CD4-positive, alpha-beta T cell treated with Interleukin-17A for 4 hours (primary cell): ENCODE measurements at regions not wholly inside any gene's neighbourhood (a gene's known extent, or its start where the extent isn't known, plus 50 kb on each side); places are given as distances from the start of the nearest gene placed in this dataset.
"Not testable (repeated sequence)": the region's sequence is repeated elsewhere in the genome, so short reads cannot be mapped to it uniquely, and the experiment has no call there.

ENCODE experiments used
- DNase-seq: peaks from one replicate; pipeline ENCODE4 v3.0.0-alpha.2; 2020; ENCODE audit warnings: mixed read lengths

GRCh38 chr12:131611416-131612091 is 99.3 kb upstream of the SFSWAP start:
- no peak for DNase-seq

GRCh38 chr12:131612092-131612755 is 98.7 kb upstream of the SFSWAP start:
- DNase-seq = no peak

- no peak for DNase-seq
Measured at GRCh38 chr12:131613186-131613585, 97.7 kb upstream of the SFSWAP start.

- DNase-seq = no peak
Measured at GRCh38 chr12:131613678-131614077, 97.2 kb upstream of the SFSWAP start.

- DNase-seq = no peak
Measured at GRCh38 chr12:131615326-131616042, 95.4 kb upstream of the SFSWAP start.

- DNase-seq = no peak
Measured at GRCh38 chr12:131616043-131616700, 94.7 kb upstream of the SFSWAP start.

GRCh38 chr12:131616738-131617137 is 94.2 kb upstream of the SFSWAP start:
- no peak for DNase-seq

- no peak for DNase-seq
Measured at GRCh38 chr12:131617179-131617578, 93.7 kb upstream of the SFSWAP start.

GRCh38 chr12:131617596-131618302 is 93.1 kb upstream of the SFSWAP start:
- DNase-seq = no peak

- DNase-seq = no peak
Measured at GRCh38 chr12:131618303-131618658, 92.6 kb upstream of the SFSWAP start.

GRCh38 chr12:131618701-131619100 is 92.2 kb upstream of the SFSWAP start:
- no peak for DNase-seq

- no peak for DNase-seq
Measured at GRCh38 chr12:131619106-131619642, 91.7 kb upstream of the SFSWAP start.

- DNase-seq = no peak
Measured at GRCh38 chr12:131619736-131620506, 91.0 kb upstream of the SFSWAP start.

GRCh38 chr12:131620520-131620919 is 90.4 kb upstream of the SFSWAP start:
- no peak for DNase-seq

GRCh38 chr12:131620946-131621681 is 89.8 kb upstream of the SFSWAP start:
- DNase-seq = no peak

- no peak for DNase-seq
Measured at GRCh38 chr12:131621701-131622421, 89.0 kb upstream of the SFSWAP start.

- no peak for DNase-seq
Measured at GRCh38 chr12:131622422-131622955, 88.4 kb upstream of the SFSWAP start.

- DNase-seq = not testable (repeated sequence)
Measured at GRCh38 chr12:131623404-131624368, 87.2 kb upstream of the SFSWAP start.

GRCh38 chr12:131624369-131624739 is 86.5 kb upstream of the SFSWAP start:
- not testable (repeated sequence) for DNase-seq
